C4-2B (cell line): ENCODE measurements at regions not wholly inside any gene's neighbourhood (a gene's known extent, or its start where the extent isn't known, plus 50 kb on each side); places are given as distances from the start of the nearest gene placed in this dataset.

Experiments used
- H3K27ac ChIP-seq: fragments of 450-650 bp; 2 replicates; pipeline ENCODE4 v1.5.1; 2017
- CTCF ChIP-seq: fragments of 450-650 bp; conservative IDR thresholded peaks from 2 replicates; pipeline ENCODE4 v1.5.1; 2017; ENCODE audit warnings: mild to moderate bottlenecking
- ZFX ChIP-seq: fragments of 450-650 bp; IDR thresholded peaks from 2 replicates; pipeline ENCODE4 v1.6.1; 2017

- H3K27ac ChIP-seq: no peak overlapping the region
- TF ChIP-seq ZFX: no peak
- TF ChIP-seq CTCF: no peak
Observed at GRCh38 chr5:103428411-103428871, 134.1 kb downstream of the NUDT12 start.

GRCh38 chr5:103427326-103427725 lies 135.3 kb downstream of the NUDT12 start:
- no peak for TF ChIP-seq CTCF
- no peak for TF ChIP-seq ZFX
- no peak overlapping the region for H3K27ac ChIP-seq

- H3K27ac ChIP-seq: no peak overlapping the region
- TF ChIP-seq CTCF (no peak), ZFX (no peak)
Observed at GRCh38 chr5:103425686-103426454, 136.7 kb downstream of the NUDT12 start.

- H3K27ac ChIP-seq: no peak overlapping the region
- TF ChIP-seq ZFX: no peak
Observed at GRCh38 chr5:103424453-103425205, 138.0 kb downstream of the NUDT12 start.

- no peak overlapping the region for H3K27ac ChIP-seq
Observed at GRCh38 chr5:103424026-103424425, 138.6 kb downstream of the NUDT12 start.

GRCh38 chr5:103422756-103423155 lies 139.8 kb downstream of the NUDT12 start:
- TF ChIP-seq ZFX (no peak), CTCF (no peak)
- H3K27ac ChIP-seq: no peak overlapping the region

More at GRCh38 chr5:103424026-103424425, 138.6 kb downstream of the NUDT12 start:
- TF ChIP-seq CTCF (no peak), ZFX (no peak)

- TF ChIP-seq ZFX (no peak), CTCF (no peak)
- no peak overlapping the region for H3K27ac ChIP-seq
Observed at GRCh38 chr5:103414604-103415003, 148.0 kb downstream of the NUDT12 start.
